ENCODE measurements at regions not wholly inside any gene's neighbourhood (a gene's known extent, or its start where the extent isn't known, plus 50 kb on each side); places are given as distances from the start of the nearest gene placed in this dataset.
"Not testable (repeated sequence)": the region's sequence is repeated elsewhere in the genome, so short reads cannot be mapped to it uniquely, and the experiment has no call there.

GRCh38 chr21:33121715-33122475, 52.0 kb downstream of the OLIG1 start:
- in situ Hi-C loops (cut with MboI; ENCODE audit: low sequenced_read_pairs), result loop anchor here (10.0 kb wide), 1 partner anchor 127 kb away; no protein-coding TSS in a partner anchor

DNA sequence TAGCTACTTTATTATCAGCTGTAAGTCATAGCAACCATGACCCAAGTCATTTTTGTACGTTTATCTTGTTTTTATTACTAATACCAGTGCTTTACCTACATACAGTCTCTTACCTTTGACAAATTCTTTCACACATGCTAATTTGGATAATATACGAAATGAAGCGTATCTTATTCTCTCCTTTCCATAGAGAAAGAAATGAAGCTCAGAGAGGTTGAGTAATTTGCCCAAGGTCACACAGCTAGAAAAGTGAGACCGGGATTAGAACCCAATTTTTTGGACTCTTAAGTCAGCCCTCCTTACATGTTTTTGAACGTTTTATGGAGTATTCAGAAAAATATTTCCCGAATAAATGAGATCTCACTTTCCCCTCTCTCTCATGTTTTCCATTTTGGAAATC, 52.6 kb downstream of the OLIG1 start:
- in situ Hi-C loops (cut with MboI; ENCODE audit: low sequenced_read_pairs), result loop anchor here (10.0 kb wide), 1 partner anchor 128 kb away; no protein-coding TSS in a partner anchor

GRCh38 chr21:33123374-33124123, 53.6 kb downstream of the OLIG1 start:
- in situ Hi-C loops (cut with MboI; ENCODE audit: low sequenced_read_pairs), result loop anchor here (10.0 kb wide), 1 partner anchor 129 kb away; no protein-coding TSS in a partner anchor

DNA sequence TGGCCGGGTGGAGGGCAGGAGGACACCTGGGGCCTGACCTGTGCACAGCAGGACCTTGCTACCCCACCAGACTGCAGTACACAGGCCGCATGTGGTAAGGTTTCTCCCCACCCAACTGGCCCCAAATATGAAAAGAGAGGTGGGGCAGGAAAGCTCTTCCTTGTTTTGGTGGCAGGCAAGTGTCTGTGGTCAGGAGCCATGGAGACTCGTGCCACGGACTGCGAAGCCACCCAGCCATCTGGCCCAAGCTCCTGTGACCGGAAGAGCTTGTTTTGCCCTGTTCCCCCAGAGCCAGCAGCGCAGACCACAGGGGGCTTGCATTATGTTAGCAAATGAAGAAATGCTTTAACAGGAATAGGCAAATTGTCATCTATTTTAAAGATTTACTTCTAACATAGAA, 54.9 kb downstream of the OLIG1 start:
- in situ Hi-C loops (cut with MboI; ENCODE audit: low sequenced_read_pairs), result loop anchor here (5.0 to 10.0 kb wide), 2 partner anchors 130 to 203 kb away; no protein-coding TSS in a partner anchor

GRCh38 chr21:33125680-33126375, 55.9 kb downstream of the OLIG1 start:
- in situ Hi-C loops (cut with MboI; ENCODE audit: low sequenced_read_pairs), result loop anchor here (5.0 to 10.0 kb wide), 2 partner anchors 131 to 204 kb away; no protein-coding TSS in a partner anchor

DNA sequence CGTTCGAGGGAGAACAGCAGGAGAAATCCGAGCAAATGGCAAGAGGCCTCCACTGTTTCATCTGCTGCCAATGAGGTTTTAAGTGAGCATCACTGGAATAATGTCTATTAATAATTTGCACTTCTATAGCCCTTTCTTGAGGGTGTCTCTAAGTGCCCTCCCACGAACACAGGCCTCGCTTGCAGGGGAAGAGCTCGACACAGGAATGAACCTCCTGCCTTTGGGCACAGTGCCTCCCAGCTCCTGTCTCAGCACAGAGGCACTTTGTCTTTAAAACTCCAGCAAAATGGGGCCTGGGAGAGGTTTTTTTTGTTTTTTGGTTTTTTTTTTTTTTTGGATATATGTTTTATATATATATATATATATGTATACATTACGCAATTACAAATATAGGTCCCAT, 56.6 kb downstream of the OLIG1 start:
- in situ Hi-C loops (cut with MboI; ENCODE audit: low sequenced_read_pairs), result loop anchor here (5.0 to 10.0 kb wide), 2 partner anchors 132 to 204 kb away; no protein-coding TSS in a partner anchor

DNA sequence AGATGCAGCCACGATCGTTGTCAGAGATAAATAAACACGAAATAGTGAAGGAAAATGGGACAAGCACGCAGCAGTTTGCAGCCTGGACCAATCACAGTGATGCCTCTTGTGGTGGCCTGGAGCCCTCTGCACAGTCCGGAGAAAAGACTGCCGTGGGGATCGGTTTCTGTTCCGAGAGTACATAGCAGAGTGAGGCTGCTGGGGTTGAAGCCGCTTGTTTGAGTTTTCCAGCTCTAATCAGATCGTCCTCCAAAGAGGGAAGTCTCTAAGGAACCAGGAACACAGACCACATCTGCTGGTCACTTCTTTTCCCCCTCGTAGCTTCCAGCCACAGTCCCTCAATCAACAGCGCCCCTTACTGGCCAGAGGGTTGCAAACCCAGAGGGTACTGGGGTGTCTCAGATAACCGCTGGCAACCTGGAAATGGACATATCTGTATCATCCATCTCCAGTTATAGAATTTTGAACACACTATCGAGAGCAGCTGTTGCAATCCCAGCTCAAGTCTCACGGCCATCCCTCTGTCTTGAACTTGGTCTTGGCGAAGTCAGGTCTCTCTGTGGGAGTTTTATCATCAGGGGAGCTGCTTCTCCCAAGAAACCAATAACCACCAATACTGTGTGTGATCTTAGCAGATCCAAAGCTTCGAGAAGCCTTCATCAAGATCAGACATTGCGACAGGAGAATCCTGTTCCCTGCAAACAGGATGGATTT, 57.4 kb downstream of the OLIG1 start:
- in situ Hi-C loops (cut with MboI; ENCODE audit: low sequenced_read_pairs), result loop anchor here (5.0 to 10.0 kb wide), 2 partner anchors 133 to 205 kb away; no protein-coding TSS in a partner anchor

DNA sequence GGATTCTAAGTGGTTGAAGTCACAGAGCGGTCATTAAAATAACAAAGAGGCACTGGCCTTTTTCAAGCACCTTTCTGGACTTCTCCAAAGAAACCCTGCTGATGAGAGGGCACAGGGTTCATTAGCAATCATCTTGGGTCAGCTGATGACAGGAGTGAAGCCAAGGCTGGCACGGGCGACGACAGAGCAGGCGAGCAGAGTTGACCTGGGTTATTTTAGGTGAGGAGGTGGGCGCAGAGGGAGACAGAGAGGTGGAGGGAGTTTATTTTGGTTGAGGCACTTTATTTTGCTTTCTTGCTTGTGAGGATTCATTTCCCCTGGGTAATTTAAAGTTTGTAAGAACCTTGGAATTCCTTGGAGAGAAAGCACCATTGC, 57.9 kb downstream of the OLIG1 start:
- in situ Hi-C loops (cut with MboI; ENCODE audit: low sequenced_read_pairs), result loop anchor here (5.0 to 10.0 kb wide), 2 partner anchors 133 to 206 kb away; no protein-coding TSS in a partner anchor

- in situ Hi-C loops (cut with MboI; ENCODE audit: low sequenced_read_pairs), result loop anchor here (5.0 to 10.0 kb wide), 2 partner anchors 134 to 206 kb away; no protein-coding TSS in a partner anchor
Measured at GRCh38 chr21:33128538-33128937, 58.6 kb downstream of the OLIG1 start.

GRCh38 chr21:33132054-33132453, 62.1 kb downstream of the OLIG1 start:
- in situ Hi-C loops (cut with MboI; ENCODE audit: low sequenced_read_pairs), result no loop called here

- in situ Hi-C loops (cut with MboI; ENCODE audit: low sequenced_read_pairs), result no loop called here
Measured at GRCh38 chr21:33133892-33134291, 64.0 kb downstream of the OLIG1 start.

DNA sequence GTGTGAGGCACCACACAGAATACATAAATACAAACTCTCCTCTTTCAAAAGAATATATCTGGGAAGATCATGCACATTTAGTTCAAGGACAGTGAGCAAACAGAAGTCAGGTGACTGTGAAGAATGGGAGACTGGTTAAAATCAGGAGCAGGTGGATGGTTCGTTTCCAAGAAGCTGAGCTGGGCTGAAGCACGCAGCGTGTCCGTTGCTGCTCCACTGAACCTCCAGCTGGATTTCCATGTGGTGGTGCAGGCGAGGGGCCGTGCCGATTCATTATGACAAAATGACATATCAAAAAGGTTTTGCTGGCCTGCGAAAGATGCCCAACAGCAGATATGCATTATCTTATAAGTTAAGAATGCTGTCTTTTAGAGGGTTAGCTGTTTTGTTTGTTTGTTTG, 66.0 kb downstream of the OLIG1 start:
- in situ Hi-C loops (cut with MboI; ENCODE audit: low sequenced_read_pairs), result no loop called here

DNA sequence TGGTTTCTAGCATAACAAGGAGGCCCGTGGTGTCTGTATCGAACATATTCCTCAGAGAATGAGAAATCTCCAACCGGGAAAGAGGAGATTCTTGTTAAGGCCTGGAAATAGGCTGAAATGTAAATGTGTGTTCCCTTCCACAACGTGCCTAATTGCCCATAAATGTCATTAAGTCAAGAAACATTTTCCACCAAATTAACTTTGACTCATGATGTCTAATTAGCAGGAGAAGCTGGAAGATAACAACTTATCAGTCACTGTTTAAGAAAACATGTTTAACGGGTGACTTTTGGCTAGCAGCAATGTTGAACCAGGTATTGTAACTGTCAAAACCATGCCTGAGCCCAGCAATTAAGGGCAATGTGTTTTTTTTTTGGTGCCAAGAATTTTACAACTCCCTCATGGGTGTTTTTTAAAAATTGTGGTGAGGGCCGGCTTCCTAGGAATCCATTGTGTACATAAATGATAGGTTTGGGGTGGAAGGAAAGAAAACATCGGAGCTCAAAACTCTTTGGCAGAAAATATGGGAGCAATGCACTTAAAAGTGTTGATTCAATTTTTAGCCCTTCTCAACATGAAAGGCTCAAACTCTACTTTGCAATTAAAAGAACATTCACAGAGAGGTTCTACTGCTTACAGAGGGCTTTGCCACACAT, 67.0 kb downstream of the OLIG1 start:
- in situ Hi-C loops (cut with MboI; ENCODE audit: low sequenced_read_pairs), result no loop called here

DNA sequence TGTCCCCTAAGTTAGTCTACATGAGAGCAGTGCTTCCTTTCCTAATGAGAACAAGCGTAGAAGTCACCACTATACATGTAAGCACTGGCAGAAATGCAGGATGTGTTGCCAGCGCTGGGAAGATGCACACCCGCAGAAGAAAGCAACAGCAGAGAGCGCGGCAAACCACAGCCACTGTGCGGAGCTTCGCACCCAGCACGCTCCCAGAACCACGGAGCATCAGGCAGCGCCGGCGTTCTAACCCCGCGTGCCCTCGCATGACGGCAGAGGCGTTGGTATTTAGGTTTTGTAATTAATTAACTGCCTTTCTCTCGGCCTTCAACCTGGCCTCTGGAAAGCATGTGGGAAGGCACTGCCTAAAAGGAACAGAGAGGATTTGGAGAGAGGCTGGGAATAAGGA, 69.1 kb downstream of the OLIG1 start:
- in situ Hi-C loops (cut with MboI; ENCODE audit: low sequenced_read_pairs), result no loop called here

GRCh38 chr21:33140288-33140687, 70.3 kb downstream of the OLIG1 start:
- in situ Hi-C loops (cut with MboI; ENCODE audit: low sequenced_read_pairs), result no loop called here

- in situ Hi-C loops (cut with MboI; ENCODE audit: low sequenced_read_pairs), result no loop called here
Measured at GRCh38 chr21:33146467-33146866, 76.5 kb downstream of the OLIG1 start.

- in situ Hi-C loops (cut with MboI; ENCODE audit: low sequenced_read_pairs), result no loop called here
Measured at GRCh38 chr21:33149181-33149580, 79.2 kb downstream of the OLIG1 start.

DNA sequence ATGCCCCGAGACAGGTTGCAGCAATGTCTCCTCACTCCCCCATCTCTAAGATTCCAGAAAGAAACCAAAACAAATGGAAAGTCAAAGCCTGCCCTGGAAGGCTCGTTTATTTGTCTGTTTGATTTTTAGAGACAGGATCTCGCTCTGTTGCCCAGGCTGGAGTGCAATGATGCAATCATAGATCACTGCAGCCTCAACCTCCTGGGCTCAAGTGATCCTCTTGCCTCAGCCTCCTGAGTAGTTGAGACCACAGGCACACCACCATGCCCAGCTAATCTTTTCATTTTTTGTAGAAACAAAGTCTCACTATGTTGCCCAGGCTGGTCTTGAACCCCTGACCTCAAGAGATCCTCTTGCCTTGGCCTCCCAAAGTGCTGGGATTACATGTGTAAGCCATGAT, 78.8 kb upstream of the IFNAR2 start:
- in situ Hi-C loops (cut with MboI; ENCODE audit: low sequenced_read_pairs), result not testable (repeated sequence)

- in situ Hi-C loops (cut with MboI; ENCODE audit: low sequenced_read_pairs), result no loop called here
Measured at GRCh38 chr21:33151941-33152731, 77.6 kb upstream of the IFNAR2 start.
